ENCODE measurements at regions not wholly inside any gene's neighbourhood (a gene's known extent, or its start where the extent isn't known, plus 50 kb on each side); places are given as distances from the start of the nearest gene placed in this dataset.

- no peak overlapping the region for H3K23ac ChIP-seq (ENCODE audit: insufficient read length, low read depth, low read length)
- no peaks in the 10 kb centered on the region for H3K23me2 ChIP-seq (ENCODE audit: insufficient read length, low read depth, low read length, poor library complexity, severe bottlenecking)
- H3K4me1 ChIP-seq (ENCODE audit: insufficient read depth, low read length): no peaks in the 10 kb centered on the region
- Mint-ChIP-seq H3K9me3 (peaks cover 7 to 12% of the 10 kb centered on the region in 2 experiments; a peak in 4 of 5 replicates), H3K27me3 (ENCODE audit: low read depth) (peaks cover 2% of the 10 kb centered on the region), H3K4me1 (peaks cover 6% of the 10 kb centered on the region in 2 experiments), H3K36me3 (ENCODE audit: insufficient read depth in 1 of 3, low read depth in 3 of 3) (no peaks in the 10 kb centered on the region; a peak in 1 of 7 replicates), H3K4me3 (no peak overlapping the region), H3K27ac (no peak overlapping the region)
- H3K79me1 ChIP-seq (ENCODE audit: insufficient read depth, low read depth, low read length, poor library complexity, severe bottlenecking): no peaks in the 10 kb centered on the region
- no peak overlapping the region for H4K5ac ChIP-seq (ENCODE audit: insufficient read length, low read depth, low read length)
- H2BK5ac ChIP-seq (ENCODE audit: insufficient read length, low read length): no peak overlapping the region
- 0 out of 2 replicates have a peak, but pooled peaks cover 3% of the 10 kb centered on the region for H3K27me3 ChIP-seq (ENCODE audit: insufficient read depth, low read length)
- no peak overlapping the region for H3K56ac ChIP-seq (ENCODE audit: insufficient read length, low read depth, low read length)
- DNase-seq: no peak
- H3T11ph ChIP-seq (ENCODE audit: low read length): no peak overlapping the region
- no peaks in the 10 kb centered on the region for H4K20me1 ChIP-seq (ENCODE audit: control insufficient read depth, insufficient read depth, insufficient read length)
- H3K18ac ChIP-seq (ENCODE audit: insufficient read length, low read depth, low read length): no peak overlapping the region
- no peak overlapping the region for H3K4ac ChIP-seq (ENCODE audit: low read depth, low read length)
- no peak overlapping the region for H2BK12ac ChIP-seq (ENCODE audit: insufficient read length, low read depth, low read length)
- no peak overlapping the region for H2AFZ ChIP-seq (ENCODE audit: low read length)
- H4K8ac ChIP-seq (replicated peaks; ENCODE audit: insufficient read length, low read depth, low read length): no peak overlapping the region
- no peak overlapping the region for H2BK15ac ChIP-seq (ENCODE audit: low read depth, low read length)
- no peak overlapping the region for H3K4me2 ChIP-seq (ENCODE audit: insufficient read depth, insufficient read length, low read length)
- no peak overlapping the region for H2BK120ac ChIP-seq (ENCODE audit: low read depth, low read length, poor library complexity, severe bottlenecking)
- H3K9me3 ChIP-seq (ENCODE audit: control insufficient read depth, low read depth, low read length): no peaks in the 10 kb centered on the region
- H3K9ac ChIP-seq (ENCODE audit: extremely low read depth, insufficient read length, low read length): no peak overlapping the region
- H3K79me2 ChIP-seq (ENCODE audit: insufficient read depth, low read length): no peaks in the 10 kb centered on the region
- H2BK20ac ChIP-seq (ENCODE audit: low read depth, low read length, poor library complexity, severe bottlenecking): no peak overlapping the region
- no peak overlapping the region for H3K27ac ChIP-seq (ENCODE audit: insufficient read length, low read depth, low read length)
- no peak overlapping the region for H4K91ac ChIP-seq (ENCODE audit: insufficient read length, low read depth, low read length)
- TF ChIP-seq CTCF (conservative IDR thresholded peaks at IDR 0.05): no peak
- H3K14ac ChIP-seq (ENCODE audit: insufficient read depth, low read length): no peak overlapping the region
- H2AK5ac ChIP-seq (ENCODE audit: insufficient read length, low read length): no peak overlapping the region
Measured at GRCh38 chr20:6209093-6209492, 86.3 kb upstream of the FERMT1 start.

Measured in H9 (cell line).